Stomach (tissue), 8 donors: ENCODE measurements at regions not wholly inside any gene's neighbourhood (a gene's known extent, or its start where the extent isn't known, plus 50 kb on each side); places are given as distances from the start of the nearest gene placed in this dataset.

Source experiments
- DNase-seq, 2 donors: peaks; one replicate each; pipeline versions ENCODE4 v3.0.0 to v3.0.0-alpha.2; 2013 to 2019
- H3K27ac ChIP-seq, 5 donors: fragments of 200-600 bp in 4 of 5; sonication (generic) in 4 of 5; one replicate each; pipeline ENCODE4 v1.5.1; 2013 to 2019; ENCODE audit warnings: mild to moderate bottlenecking in 1 of 5, moderate library complexity in 1 of 5
- H3K27me3 ChIP-seq, 3 donors: fragments of 200-600 bp; sonication (generic); one replicate each; pipeline ENCODE4 v1.5.1; 2017 to 2019; ENCODE audit warnings: mixed run types in 1 of 3
- H3K36me3 ChIP-seq, 4 donors: fragments of 200-600 bp; sonication (generic); 1 replicate in 3 of 4; 2 replicates in 1 of 4; pipeline ENCODE4 v1.5.1; 2016 to 2019
- H3K4me1 ChIP-seq, 4 donors: fragments of 200-600 bp; sonication (generic); one replicate each; pipeline ENCODE4 v1.5.1; 2016 to 2019
- H3K4me3 ChIP-seq, 4 donors: fragments of 200-600 bp; sonication (generic) in 3 of 4; one replicate each; pipeline ENCODE4 v1.5.1; 2016 to 2019; ENCODE audit warnings: mild to moderate bottlenecking in 1 of 4
- H3K9me3 ChIP-seq, 4 donors: fragments of 200-600 bp; sonication (generic); one replicate each; pipeline ENCODE4 v1.5.1; 2016 to 2019
- EP300 ChIP-seq: sonication (generic); formaldehyde crosslinking; IDR thresholded peaks from one replicate; pipeline ENCODE4 v1.6.1; 2017; ENCODE audit warnings: antibody characterized with exemption
- POLR2A ChIP-seq, 4 donors: fragments of 450-650 bp; IDR thresholded peaks; one replicate each; pipeline ENCODE4 v1.6.1; 2016; ENCODE audit warnings: antibody characterized with exemption in 4 of 4, control low read depth in 2 of 4, mild to moderate bottlenecking in 1 of 4, moderate library complexity in 1 of 4
- POLR2AphosphoS5 ChIP-seq, 3 donors: sonication (generic); formaldehyde crosslinking; IDR thresholded peaks; one replicate each; pipeline ENCODE4 v1.6.1; 2016; ENCODE audit warnings: antibody characterized with exemption in 3 of 3
- WGBS, 5 donors: extraction: QIAGEN DNeasy Blood & Tissue Kit in 3 of 5; methylation state at CpG; one replicate each; pipeline versions ENCODE4 v1.1.5 to v1.1.7; 2013 to 2018; 5-methylcytosine and 5-hydroxymethylcytosine counted together
- intact Hi-C: fragments of 100-400 bp; cut with DNase I; formaldehyde crosslinking; loops from one replicate; pipeline ENCODE4 v1.15.1; 2023; ENCODE audit warnings: low total_unique reads
- TF ChIP-seq, protein P1 (sequence below), 7 experiments: fragments of 450-650 bp in 4 of 7; fragments of 200-600 bp in 3 of 7; sonication (generic) in 3 of 7; IDR thresholded peaks; one replicate each; pipeline ENCODE4 v1.5.1; 2016 to 2019; ENCODE audit warnings: antibody characterized with exemption in 7 of 7, control low read depth in 2 of 7, mild to moderate bottlenecking in 1 of 7
- donor health status: healthy with polysubstance abuse.
- donor health status: Bipolar disorder and iron deficiency.
- donor health status: healthy.

- H3K36me3 ChIP-seq = no peaks in the 10 kb centered on the region
- no peak overlapping the region for H3K27ac ChIP-seq
- intact Hi-C loops = no loop called here
- no peaks in the 10 kb centered on the region for H3K9me3 ChIP-seq
- TF ChIP-seq, protein P1, sequence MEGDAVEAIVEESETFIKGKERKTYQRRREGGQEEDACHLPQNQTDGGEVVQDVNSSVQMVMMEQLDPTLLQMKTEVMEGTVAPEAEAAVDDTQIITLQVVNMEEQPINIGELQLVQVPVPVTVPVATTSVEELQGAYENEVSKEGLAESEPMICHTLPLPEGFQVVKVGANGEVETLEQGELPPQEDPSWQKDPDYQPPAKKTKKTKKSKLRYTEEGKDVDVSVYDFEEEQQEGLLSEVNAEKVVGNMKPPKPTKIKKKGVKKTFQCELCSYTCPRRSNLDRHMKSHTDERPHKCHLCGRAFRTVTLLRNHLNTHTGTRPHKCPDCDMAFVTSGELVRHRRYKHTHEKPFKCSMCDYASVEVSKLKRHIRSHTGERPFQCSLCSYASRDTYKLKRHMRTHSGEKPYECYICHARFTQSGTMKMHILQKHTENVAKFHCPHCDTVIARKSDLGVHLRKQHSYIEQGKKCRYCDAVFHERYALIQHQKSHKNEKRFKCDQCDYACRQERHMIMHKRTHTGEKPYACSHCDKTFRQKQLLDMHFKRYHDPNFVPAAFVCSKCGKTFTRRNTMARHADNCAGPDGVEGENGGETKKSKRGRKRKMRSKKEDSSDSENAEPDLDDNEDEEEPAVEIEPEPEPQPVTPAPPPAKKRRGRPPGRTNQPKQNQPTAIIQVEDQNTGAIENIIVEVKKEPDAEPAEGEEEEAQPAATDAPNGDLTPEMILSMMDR (IDR thresholded peaks at IDR 0.05) = no peak
- TF ChIP-seq POLR2AphosphoS5 (IDR thresholded peaks at IDR 0.05) (no peak), EP300 (no peak), POLR2A (IDR thresholded peaks at IDR 0.05) (no peak)
- no peak for DNase-seq
- H3K4me3 ChIP-seq = no peak overlapping the region
- H3K27me3 ChIP-seq = no peaks in the 10 kb centered on the region
- 82 to 88% (median 87%) methylated on average over 18 of the region's 18 CpGs for WGBS, 5 donors
- H3K4me1 ChIP-seq = peaks cover 3 to 30% (median 23%) of the 10 kb centered on the region in 4 donors
Measured at GRCh38 chr13:26980099-26981031, 191.2 kb downstream of the USP12 start.

- H3K27me3 ChIP-seq = no peaks in the 10 kb centered on the region
- no peak overlapping the region for H3K27ac ChIP-seq
- H3K9me3 ChIP-seq = no peaks in the 10 kb centered on the region
- no peak overlapping the region for H3K4me3 ChIP-seq
- intact Hi-C loops = loop anchor here (10.0 kb wide), 1 partner anchor 845 kb away; no protein-coding TSS in a partner anchor
- no peak for DNase-seq
- H3K36me3 ChIP-seq = no peaks in the 10 kb centered on the region
- no peak for TF ChIP-seq EP300
- no peak for TF ChIP-seq POLR2A (IDR thresholded peaks at IDR 0.05)
- TF ChIP-seq POLR2AphosphoS5 (IDR thresholded peaks at IDR 0.05) = no peak
- TF ChIP-seq, protein P1 (IDR thresholded peaks at IDR 0.05) = no peak
- peaks cover 3 to 20% (median 17%) of the 10 kb centered on the region in 4 donors for H3K4me1 ChIP-seq
- WGBS, 5 donors = 79 to 90% (median 86%) methylated on average over 8 of the region's 8 CpGs
Measured at GRCh38 chr13:26979334-26979733, 192.3 kb downstream of the USP12 start.

DNA sequence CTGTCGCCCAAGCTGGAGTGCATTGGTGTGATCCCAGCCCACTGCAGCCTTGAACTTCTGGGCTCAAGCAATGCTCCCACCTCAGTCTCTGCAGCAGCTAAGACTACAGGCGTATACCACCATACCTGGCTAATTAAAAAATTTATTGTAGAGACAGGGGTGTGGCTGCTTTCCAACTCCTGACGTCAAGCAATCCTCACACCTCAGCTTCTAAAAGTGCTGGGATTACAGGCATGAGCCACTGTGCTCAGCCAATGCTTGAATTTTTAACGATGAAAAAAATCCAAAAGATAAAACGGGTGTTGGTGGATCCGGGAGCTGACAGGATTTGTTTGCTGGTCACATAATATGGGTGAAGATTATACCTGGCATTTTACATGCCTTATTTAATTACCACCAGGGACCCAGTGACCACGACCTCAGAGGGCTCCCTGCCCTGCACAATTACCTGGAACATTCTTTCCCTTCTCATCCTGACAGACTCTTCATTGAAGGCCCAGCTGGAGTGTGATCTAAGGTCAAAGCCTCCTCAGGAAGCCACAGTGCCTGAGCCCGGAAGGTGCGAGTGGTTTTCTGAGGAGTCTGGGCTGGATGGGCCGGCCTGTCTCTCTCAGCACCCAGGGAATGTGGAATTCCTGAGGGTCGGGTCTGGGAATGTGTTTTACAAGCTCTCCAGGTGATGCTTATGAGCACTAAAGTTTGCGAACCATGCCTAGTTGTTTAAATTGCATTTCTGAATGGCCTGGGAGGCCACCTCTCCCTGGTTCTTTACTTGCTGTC is 193.3 kb downstream of the USP12 start:
- Histone ChIP-seq H3K27me3 (no peaks in the 10 kb centered on the region), H3K27ac (no peak overlapping the region), H3K9me3 (no peaks in the 10 kb centered on the region), H3K4me3 (no peak overlapping the region), H3K4me1 (peaks cover 3 to 10% (median 7%) of the 10 kb centered on the region in 4 donors), H3K36me3 (no peaks in the 10 kb centered on the region)
- TF ChIP-seq, protein P1 (IDR thresholded peaks at IDR 0.05) = no peak
- TF ChIP-seq POLR2A (IDR thresholded peaks at IDR 0.05) = no peak
- no peak for TF ChIP-seq EP300
- TF ChIP-seq POLR2AphosphoS5 (IDR thresholded peaks at IDR 0.05) = no peak
- no peak for DNase-seq
- intact Hi-C loops = loop anchor here (10.0 kb wide), 1 partner anchor 847 kb away; no protein-coding TSS in a partner anchor
- 55 to 70% (median 61%) methylated on average over 12 of the region's 12 CpGs for WGBS, 5 donors

DNA sequence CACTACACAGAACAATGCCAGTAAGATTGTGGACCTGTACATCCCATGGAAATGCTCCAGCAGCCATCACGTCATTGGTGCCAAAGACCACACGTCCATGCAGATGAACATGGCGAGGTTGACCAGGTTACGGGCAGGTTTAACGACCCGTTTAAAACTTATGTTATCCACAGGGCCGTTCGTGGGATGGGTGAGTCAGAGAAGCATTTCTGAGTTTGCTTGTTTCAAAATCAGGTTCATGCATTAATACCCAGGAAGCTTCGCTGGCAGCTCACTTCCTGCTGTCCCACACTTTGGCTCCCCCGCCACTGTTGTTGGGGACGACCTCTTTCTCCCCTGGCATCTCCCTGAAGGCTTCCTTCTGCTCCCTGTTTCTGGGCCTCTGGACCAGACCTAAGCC is 194.1 kb downstream of the USP12 start:
- no peaks in the 10 kb centered on the region for H3K9me3 ChIP-seq
- DNase-seq = no peak
- WGBS, 5 donors = 56 to 66% (median 62%) methylated on average over 11 of the region's 11 CpGs
- H3K27ac ChIP-seq = no peak overlapping the region
- no peak overlapping the region for H3K4me3 ChIP-seq
- H3K36me3 ChIP-seq = no peaks in the 10 kb centered on the region
- intact Hi-C loops = loop anchor here (10.0 kb wide), 1 partner anchor 847 kb away; no protein-coding TSS in a partner anchor
- TF ChIP-seq POLR2A (IDR thresholded peaks at IDR 0.05) = no peak
- TF ChIP-seq, protein P1 (IDR thresholded peaks at IDR 0.05) = no peak
- no peak for TF ChIP-seq EP300
- TF ChIP-seq POLR2AphosphoS5 (IDR thresholded peaks at IDR 0.05) = no peak
- peaks cover 2 to 6% (median 3%) of the 10 kb centered on the region in 4 donors for H3K4me1 ChIP-seq
- H3K27me3 ChIP-seq = no peaks in the 10 kb centered on the region
